Erythroblast (primary cell): ENCODE measurements at regions not wholly inside any gene's neighbourhood (a gene's known extent, or its start where the extent isn't known, plus 50 kb on each side); places are given as distances from the start of the nearest gene placed in this dataset.

Experiments used
- GATA1 ChIP-seq: IDR thresholded peaks from 2 replicates; pipeline ENCODE4 v1.6.1; 2011; ENCODE audit warnings: low read depth, mild to moderate bottlenecking, control low read depth, low read length, moderate library complexity
- POLR2A ChIP-seq: IDR thresholded peaks from 2 replicates; pipeline ENCODE4 v1.6.1; 2011; ENCODE audit warnings: mild to moderate bottlenecking, low read length

GRCh38 chr3:193870376-193871219 lies 265.4 kb upstream of the HES1 start:
- no peak for TF ChIP-seq POLR2A
- no peak for TF ChIP-seq GATA1
